ENCODE measurements at regions not wholly inside any gene's neighbourhood (a gene's known extent, or its start where the extent isn't known, plus 50 kb on each side); places are given as distances from the start of the nearest gene placed in this dataset.

DNA sequence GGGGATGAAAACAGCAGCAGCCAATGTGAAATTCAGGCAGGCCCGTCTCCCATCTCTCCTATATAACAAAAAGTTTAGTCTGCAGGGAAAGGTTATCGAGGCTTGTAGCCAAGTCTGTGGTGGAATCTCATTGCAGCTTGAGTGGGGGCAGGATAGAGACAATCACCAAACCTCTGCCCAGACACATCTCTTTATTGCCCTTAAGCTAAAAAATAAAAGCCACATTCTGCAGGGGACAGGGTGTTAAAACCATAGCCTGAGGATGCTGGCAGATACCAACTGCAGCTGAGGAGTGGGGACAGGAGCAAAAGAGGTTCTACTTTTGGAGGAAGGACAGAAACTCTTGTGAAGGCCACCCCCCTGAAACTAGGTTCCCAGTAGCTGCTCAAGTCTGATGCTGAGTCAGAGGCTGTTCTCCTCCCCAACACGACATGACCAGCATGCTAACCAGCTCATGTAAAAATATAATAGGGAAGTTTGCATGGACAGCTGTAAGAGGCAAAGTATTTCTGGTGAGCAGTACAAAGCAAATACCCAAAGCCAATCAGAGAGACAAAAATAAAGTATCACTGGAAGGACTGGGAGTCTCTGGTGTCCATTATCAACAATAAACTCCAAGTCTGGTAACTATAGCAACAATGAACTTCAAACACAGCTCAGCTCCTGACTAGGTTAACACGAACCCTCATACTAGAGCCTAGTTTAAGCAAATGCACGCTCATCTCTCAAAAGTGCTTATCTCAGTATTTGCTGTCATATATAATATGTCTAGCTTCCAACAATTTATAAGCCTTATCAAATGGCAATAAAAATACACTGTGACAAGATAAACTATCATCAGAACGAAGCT lies 362.2 kb upstream of the SLCO3A1 start:
- TF ChIP-seq, protein P1, sequence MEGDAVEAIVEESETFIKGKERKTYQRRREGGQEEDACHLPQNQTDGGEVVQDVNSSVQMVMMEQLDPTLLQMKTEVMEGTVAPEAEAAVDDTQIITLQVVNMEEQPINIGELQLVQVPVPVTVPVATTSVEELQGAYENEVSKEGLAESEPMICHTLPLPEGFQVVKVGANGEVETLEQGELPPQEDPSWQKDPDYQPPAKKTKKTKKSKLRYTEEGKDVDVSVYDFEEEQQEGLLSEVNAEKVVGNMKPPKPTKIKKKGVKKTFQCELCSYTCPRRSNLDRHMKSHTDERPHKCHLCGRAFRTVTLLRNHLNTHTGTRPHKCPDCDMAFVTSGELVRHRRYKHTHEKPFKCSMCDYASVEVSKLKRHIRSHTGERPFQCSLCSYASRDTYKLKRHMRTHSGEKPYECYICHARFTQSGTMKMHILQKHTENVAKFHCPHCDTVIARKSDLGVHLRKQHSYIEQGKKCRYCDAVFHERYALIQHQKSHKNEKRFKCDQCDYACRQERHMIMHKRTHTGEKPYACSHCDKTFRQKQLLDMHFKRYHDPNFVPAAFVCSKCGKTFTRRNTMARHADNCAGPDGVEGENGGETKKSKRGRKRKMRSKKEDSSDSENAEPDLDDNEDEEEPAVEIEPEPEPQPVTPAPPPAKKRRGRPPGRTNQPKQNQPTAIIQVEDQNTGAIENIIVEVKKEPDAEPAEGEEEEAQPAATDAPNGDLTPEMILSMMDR (IDR thresholded peaks at IDR 0.05; ENCODE audit: low read depth, low read length, missing control alignments), result no peak
- DNase-seq (ENCODE audit: extremely low read depth, low read depth), result no peak

DNA sequence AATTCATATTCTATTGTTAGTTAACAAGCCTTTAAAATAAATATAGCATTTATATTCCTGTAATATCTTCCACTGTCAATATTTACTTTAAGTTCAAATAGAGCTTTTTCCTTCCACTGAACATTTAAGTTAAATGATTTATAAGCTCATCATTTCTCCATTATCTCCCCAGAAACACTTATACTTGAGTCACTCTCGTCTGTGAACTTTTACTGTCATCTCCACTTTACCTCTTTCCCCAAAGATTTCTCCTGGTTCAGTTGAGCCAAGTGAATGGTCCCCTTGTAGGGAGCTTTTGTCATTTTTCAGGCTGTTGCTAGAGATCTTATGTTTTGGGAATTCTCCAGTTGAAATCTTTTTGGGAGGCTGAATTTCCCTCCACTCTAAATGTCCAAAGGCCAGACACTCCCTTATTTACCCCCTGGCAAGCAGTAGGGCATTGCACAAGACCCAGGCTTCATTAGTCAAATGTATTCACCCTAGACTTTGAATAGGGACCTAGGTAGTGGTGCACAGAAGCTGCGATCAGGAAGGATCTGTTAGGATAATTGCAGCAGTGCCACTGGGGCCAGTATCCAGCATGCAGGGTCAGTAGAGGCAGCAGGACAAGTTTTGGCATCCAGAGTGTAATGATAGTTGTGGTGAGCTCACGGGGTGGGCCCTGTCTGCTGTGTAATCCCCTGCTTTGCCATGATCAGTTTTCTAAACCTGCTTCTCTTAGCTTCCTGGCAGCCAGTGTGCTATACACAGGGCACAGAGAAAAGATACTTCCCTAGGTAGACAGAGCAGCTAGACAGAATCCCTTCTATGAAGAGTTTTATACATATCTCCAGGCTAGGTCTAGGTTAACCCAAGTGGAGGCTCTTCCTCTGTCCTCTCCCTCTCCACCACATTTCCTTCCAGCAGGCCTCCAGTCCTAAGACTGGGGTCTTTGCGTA lies 356.5 kb upstream of the SLCO3A1 start:
- no peak overlapping the region for H3K4me3 ChIP-seq (replicated peaks; ENCODE audit: low read depth, low read length)
- TF ChIP-seq, protein P1 (IDR thresholded peaks at IDR 0.05; ENCODE audit: low read depth, low read length, missing control alignments), result no peak
- no peak for DNase-seq (ENCODE audit: extremely low read depth, low read depth)

More for the DNA sequence above, 362.2 kb upstream of the SLCO3A1 start:
- H3K4me3 ChIP-seq (replicated peaks; ENCODE audit: low read depth, low read length), result no peak overlapping the region

DNA sequence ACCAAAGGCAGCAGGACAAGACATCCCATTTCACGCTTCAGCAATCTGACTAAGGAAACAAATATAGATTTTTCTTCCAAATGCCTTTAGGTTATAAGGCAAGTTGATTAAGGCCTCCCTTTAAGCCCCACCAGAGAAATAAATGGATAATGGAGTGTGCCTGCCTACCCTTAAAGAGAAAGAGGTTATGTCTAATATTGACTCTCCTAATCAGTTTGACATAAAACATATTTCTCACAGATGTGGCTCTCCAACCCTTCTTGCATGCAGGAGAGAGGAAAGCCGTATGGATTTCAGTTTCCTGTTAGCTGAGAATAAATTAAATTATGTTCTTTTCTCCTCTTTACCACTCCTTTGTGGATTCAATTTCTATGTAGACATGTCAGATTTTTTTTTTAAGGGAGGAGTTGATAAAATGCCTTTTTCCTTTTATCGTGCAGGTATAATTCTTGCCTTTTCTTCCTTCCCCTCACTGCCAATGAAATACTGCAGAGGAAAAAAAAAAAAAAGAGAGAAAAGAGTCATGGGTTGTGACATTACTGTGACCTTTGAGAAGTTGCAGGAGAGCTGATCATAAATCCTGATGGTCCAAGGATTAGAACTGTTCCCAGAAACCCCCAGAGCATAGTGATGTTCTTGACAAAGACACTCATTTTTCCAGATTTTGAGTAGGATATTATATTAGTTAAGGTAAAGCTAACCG lies 355.3 kb upstream of the SLCO3A1 start:
- TF ChIP-seq, protein P1 (IDR thresholded peaks at IDR 0.05; ENCODE audit: low read depth, low read length, missing control alignments), result no peak
- no peak overlapping the region for H3K4me3 ChIP-seq (replicated peaks; ENCODE audit: low read depth, low read length)
- DNase-seq (ENCODE audit: extremely low read depth, low read depth), result no peak

DNA sequence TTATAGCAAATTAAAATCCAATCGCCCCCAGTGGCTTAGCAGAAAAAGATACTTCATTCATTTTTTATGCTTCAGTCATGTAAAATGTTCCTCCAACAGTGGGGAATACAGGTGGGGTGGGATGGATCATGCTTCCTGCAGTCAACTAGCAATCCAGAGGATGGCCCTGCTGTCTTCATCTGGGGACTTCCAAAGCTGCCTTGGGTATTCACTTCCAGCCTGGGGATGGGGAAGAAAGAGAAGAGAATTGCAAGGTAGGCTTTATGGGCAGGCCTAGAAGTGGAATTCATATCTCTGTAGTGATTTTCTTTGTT lies 354.8 kb upstream of the SLCO3A1 start:
- no peak for DNase-seq (ENCODE audit: extremely low read depth, low read depth)
- TF ChIP-seq, protein P1 (IDR thresholded peaks at IDR 0.05; ENCODE audit: low read depth, low read length, missing control alignments), result no peak

DNA sequence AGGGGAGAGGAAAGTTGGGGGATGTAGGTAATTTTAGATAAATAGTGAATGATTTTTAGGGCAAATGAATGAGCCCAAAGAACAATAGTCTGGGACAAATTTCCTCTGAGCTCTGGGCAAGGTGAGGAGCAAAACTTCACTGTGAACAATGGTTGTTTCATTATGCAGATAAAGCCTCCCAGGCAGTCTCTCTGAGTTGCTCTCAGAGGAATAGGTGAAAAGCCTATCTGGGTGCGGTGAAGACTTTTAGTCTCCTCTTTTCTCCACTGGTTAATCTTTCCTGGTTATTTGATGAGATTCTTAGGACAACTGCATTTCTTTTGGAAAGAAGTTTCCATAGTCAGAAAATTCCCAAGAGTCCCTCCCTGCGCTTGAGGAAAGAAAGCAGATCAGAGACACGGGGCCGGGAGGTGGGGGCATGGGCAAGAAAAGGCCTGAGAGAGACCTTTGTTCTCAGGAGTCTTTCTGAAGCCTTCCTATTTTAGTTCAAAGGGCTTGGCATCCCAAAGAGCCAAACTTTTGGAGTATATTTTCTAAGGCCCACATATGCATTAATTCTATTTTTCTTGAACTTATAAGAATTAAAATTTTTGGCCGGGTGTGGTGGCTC lies 353.6 kb upstream of the SLCO3A1 start:
- TF ChIP-seq, protein P1 (IDR thresholded peaks at IDR 0.05; ENCODE audit: low read depth, low read length, missing control alignments), result no peak
- no peak overlapping the region for H3K4me3 ChIP-seq (replicated peaks; ENCODE audit: low read depth, low read length)
- DNase-seq (ENCODE audit: extremely low read depth, low read depth), result no peak

More for the DNA sequence above, 354.8 kb upstream of the SLCO3A1 start:
- H3K4me3 ChIP-seq (replicated peaks; ENCODE audit: low read depth, low read length), result no peak overlapping the region

GRCh38 chr15:91508633-91509032 lies 344.9 kb upstream of the SLCO3A1 start:
- no peak overlapping the region for H3K4me3 ChIP-seq (replicated peaks; ENCODE audit: low read depth, low read length)
- TF ChIP-seq, protein P1 (IDR thresholded peaks at IDR 0.05; ENCODE audit: low read depth, low read length, missing control alignments), result no peak
- no peak for DNase-seq (ENCODE audit: extremely low read depth, low read depth)
